ENCODE measurements at regions not wholly inside any gene's neighbourhood (a gene's known extent, or its start where the extent isn't known, plus 50 kb on each side); places are given as distances from the start of the nearest gene placed in this dataset.

GRCh38 chr6:15107644-15108382, 138.1 kb upstream of the JARID2 start:
- Histone ChIP-seq H3K9me3 (ENCODE audit: control insufficient read depth, insufficient read depth, low read depth, low read length) (no peaks in the 10 kb centered on the region), H3K4me2 (ENCODE audit: extremely low read depth, insufficient read depth, low read length) (no peak overlapping the region), H2AFZ (ENCODE audit: low read length) (no peak overlapping the region), H3K79me2 (ENCODE audit: control insufficient read depth, insufficient read depth, low read length) (no peaks in the 10 kb centered on the region), H4K20me1 (ENCODE audit: control insufficient read depth, extremely low read depth, insufficient read depth, low read length) (no peaks in the 10 kb centered on the region), H3K4me3 (replicated peaks in 1 of 4; ENCODE audit: control extremely low read depth in 1 of 4, insufficient read depth in 1 of 4, low read depth in 3 of 4, low read length in 4 of 4) (no peak overlapping the region), H3K9ac (ENCODE audit: insufficient read depth, low read length) (no peak overlapping the region), H3K27ac (ENCODE audit: insufficient read depth, low read length) (no peak overlapping the region), H3K36me3 (ENCODE audit: control insufficient read depth, insufficient read depth, low read length) (no peaks in the 10 kb centered on the region), H3K4me1 (ENCODE audit: control insufficient read depth, extremely low read depth, insufficient read depth, low read length) (no peaks in the 10 kb centered on the region), H3K27me3 (ENCODE audit: control insufficient read depth, insufficient read depth, low read length) (no peaks in the 10 kb centered on the region)
- TF ChIP-seq EZH2 (IDR thresholded peaks at IDR 0.05; ENCODE audit: low read length, missing control alignments): no peak
- TF ChIP-seq, protein P1, sequence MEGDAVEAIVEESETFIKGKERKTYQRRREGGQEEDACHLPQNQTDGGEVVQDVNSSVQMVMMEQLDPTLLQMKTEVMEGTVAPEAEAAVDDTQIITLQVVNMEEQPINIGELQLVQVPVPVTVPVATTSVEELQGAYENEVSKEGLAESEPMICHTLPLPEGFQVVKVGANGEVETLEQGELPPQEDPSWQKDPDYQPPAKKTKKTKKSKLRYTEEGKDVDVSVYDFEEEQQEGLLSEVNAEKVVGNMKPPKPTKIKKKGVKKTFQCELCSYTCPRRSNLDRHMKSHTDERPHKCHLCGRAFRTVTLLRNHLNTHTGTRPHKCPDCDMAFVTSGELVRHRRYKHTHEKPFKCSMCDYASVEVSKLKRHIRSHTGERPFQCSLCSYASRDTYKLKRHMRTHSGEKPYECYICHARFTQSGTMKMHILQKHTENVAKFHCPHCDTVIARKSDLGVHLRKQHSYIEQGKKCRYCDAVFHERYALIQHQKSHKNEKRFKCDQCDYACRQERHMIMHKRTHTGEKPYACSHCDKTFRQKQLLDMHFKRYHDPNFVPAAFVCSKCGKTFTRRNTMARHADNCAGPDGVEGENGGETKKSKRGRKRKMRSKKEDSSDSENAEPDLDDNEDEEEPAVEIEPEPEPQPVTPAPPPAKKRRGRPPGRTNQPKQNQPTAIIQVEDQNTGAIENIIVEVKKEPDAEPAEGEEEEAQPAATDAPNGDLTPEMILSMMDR (conservative IDR thresholded peaks at IDR 0.05 in 1 of 2, IDR thresholded peaks at IDR 0.05 in 1 of 2; ENCODE audit: low read depth in 1 of 2, low read length in 2 of 2): no peak
- DNase-seq (ENCODE audit: low read depth in 2 of 2): no peak

DNA sequence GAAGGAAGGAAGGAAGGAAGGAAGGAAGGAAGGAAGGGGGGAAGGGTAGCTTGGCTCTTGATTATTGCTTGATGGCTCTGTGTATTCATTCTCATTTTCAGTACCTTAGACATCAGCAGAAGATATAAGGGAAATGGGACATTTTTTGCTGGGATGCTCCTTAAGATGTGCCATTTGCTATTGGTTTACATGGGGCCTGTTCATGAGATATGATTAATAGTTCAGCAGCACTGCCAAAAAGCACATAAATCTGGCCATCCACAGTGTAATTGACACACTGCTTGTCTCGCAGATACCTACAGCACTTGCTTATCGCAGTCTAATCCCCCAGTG, 137.5 kb upstream of the JARID2 start:
- Histone ChIP-seq H3K79me2 (ENCODE audit: control insufficient read depth, insufficient read depth, low read length) (no peaks in the 10 kb centered on the region), H3K4me3 (replicated peaks in 1 of 4; ENCODE audit: control extremely low read depth in 1 of 4, insufficient read depth in 1 of 4, low read depth in 3 of 4, low read length in 4 of 4) (no peak overlapping the region), H3K4me2 (ENCODE audit: extremely low read depth, insufficient read depth, low read length) (no peak overlapping the region), H2AFZ (ENCODE audit: low read length) (no peak overlapping the region), H4K20me1 (ENCODE audit: control insufficient read depth, extremely low read depth, insufficient read depth, low read length) (no peaks in the 10 kb centered on the region), H3K4me1 (ENCODE audit: control insufficient read depth, extremely low read depth, insufficient read depth, low read length) (no peaks in the 10 kb centered on the region), H3K9ac (ENCODE audit: insufficient read depth, low read length) (no peak overlapping the region), H3K27me3 (ENCODE audit: control insufficient read depth, insufficient read depth, low read length) (no peaks in the 10 kb centered on the region), H3K9me3 (ENCODE audit: control insufficient read depth, insufficient read depth, low read depth, low read length) (no peaks in the 10 kb centered on the region), H3K36me3 (ENCODE audit: control insufficient read depth, insufficient read depth, low read length) (no peaks in the 10 kb centered on the region), H3K27ac (ENCODE audit: insufficient read depth, low read length) (no peak overlapping the region)
- TF ChIP-seq, protein P1 (conservative IDR thresholded peaks at IDR 0.05 in 1 of 2, IDR thresholded peaks at IDR 0.05 in 1 of 2; ENCODE audit: low read depth in 1 of 2, low read length in 2 of 2): no peak
- no peak for TF ChIP-seq EZH2 (IDR thresholded peaks at IDR 0.05; ENCODE audit: low read length, missing control alignments)
- no peak for DNase-seq (ENCODE audit: low read depth in 2 of 2)

- no peaks in the 10 kb centered on the region for H4K20me1 ChIP-seq (ENCODE audit: control insufficient read depth, extremely low read depth, insufficient read depth, low read length)
Measured at GRCh38 chr6:15109338-15110090, 136.4 kb upstream of the JARID2 start.

More at GRCh38 chr6:15109338-15110090, 136.4 kb upstream of the JARID2 start:
- Histone ChIP-seq H3K9ac (ENCODE audit: insufficient read depth, low read length) (no peak overlapping the region), H3K79me2 (ENCODE audit: control insufficient read depth, insufficient read depth, low read length) (no peaks in the 10 kb centered on the region), H3K36me3 (ENCODE audit: control insufficient read depth, insufficient read depth, low read length) (no peaks in the 10 kb centered on the region), H3K4me3 (replicated peaks in 1 of 4; ENCODE audit: control extremely low read depth in 1 of 4, insufficient read depth in 1 of 4, low read depth in 3 of 4, low read length in 4 of 4) (no peak overlapping the region), H3K27ac (ENCODE audit: insufficient read depth, low read length) (no peak overlapping the region), H2AFZ (ENCODE audit: low read length) (no peak overlapping the region), H3K4me2 (ENCODE audit: extremely low read depth, insufficient read depth, low read length) (no peak overlapping the region), H3K9me3 (ENCODE audit: control insufficient read depth, insufficient read depth, low read depth, low read length) (no peaks in the 10 kb centered on the region), H3K4me1 (ENCODE audit: control insufficient read depth, extremely low read depth, insufficient read depth, low read length) (no peaks in the 10 kb centered on the region), H3K27me3 (ENCODE audit: control insufficient read depth, insufficient read depth, low read length) (no peaks in the 10 kb centered on the region)
- TF ChIP-seq, protein P1 (conservative IDR thresholded peaks at IDR 0.05 in 1 of 2, IDR thresholded peaks at IDR 0.05 in 1 of 2; ENCODE audit: low read depth in 1 of 2, low read length in 2 of 2): no peak
- DNase-seq (ENCODE audit: low read depth in 2 of 2): peak in 1 of 2 donors; percentile 17
